ENCODE measurements at regions not wholly inside any gene's neighbourhood (a gene's known extent, or its start where the extent isn't known, plus 50 kb on each side); places are given as distances from the start of the nearest gene placed in this dataset.

DNA sequence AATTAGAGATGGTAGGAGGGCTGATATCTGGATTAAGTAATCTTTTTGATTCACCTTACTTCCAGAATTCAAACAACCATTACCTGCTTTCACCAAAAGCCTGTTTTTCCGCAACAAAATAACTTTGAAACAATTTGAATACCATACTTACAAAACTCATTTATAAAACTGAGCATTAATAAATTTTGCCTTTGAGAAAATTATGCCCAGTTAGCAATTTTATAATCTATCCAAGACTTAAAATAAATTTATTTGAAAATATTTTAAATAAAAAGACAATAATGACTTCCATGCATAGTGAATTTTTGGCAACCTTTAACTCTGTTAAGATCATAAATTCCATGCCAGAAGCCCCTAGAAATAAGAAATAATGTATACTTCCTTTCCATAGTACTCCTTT, 71.3 kb upstream of the FTMT start:
- no peaks in the 10 kb centered on the region for H3K27me3 ChIP-seq (ENCODE audit: insufficient read depth, low read length)
- no peaks in the 10 kb centered on the region for H4K20me1 ChIP-seq (ENCODE audit: insufficient read depth)
- no peak overlapping the region for H3K4me2 ChIP-seq (ENCODE audit: low read length)
- no peaks in the 10 kb centered on the region for H3K79me2 ChIP-seq (ENCODE audit: insufficient read depth, low read length)
- no peaks in the 10 kb centered on the region for H3K4me1 ChIP-seq (ENCODE audit: control insufficient read depth in 1 of 2, insufficient read depth in 2 of 2, low read length in 2 of 2)
- no peak overlapping the region for H3K27ac ChIP-seq (ENCODE audit: low read depth, low read length)
- H3K9me2 ChIP-seq (ENCODE audit: insufficient read depth) = no peaks in the 10 kb centered on the region
- no peak overlapping the region for H3K9ac ChIP-seq (ENCODE audit: low read length)
- H3K9me3 ChIP-seq (ENCODE audit: control insufficient read depth in 1 of 2, insufficient read depth in 1 of 2, low read depth in 1 of 2, low read length in 2 of 2) = no peaks in the 10 kb centered on the region
- intact Hi-C loops (cut with micrococcal nuclease) = no loop called here
- BruUV-seq (replicated peaks) = no TSS peak
- H3K36me3 ChIP-seq (ENCODE audit: control insufficient read depth in 1 of 2, insufficient read depth in 2 of 2, low read length in 2 of 2) = no peaks in the 10 kb centered on the region
- no peak for TF ChIP-seq POLR2A (IDR thresholded peaks at IDR 0.05; ENCODE audit: borderline replicate concordance, extremely low read depth, insufficient read depth, insufficient read length)
- TF ChIP-seq JUND (IDR thresholded peaks at IDR 0.05) = no peak
- no peak for TF ChIP-seq CEBPB (IDR thresholded peaks at IDR 0.05; ENCODE audit: low read depth)
- TF ChIP-seq ZNF274 (IDR thresholded peaks at IDR 0.05; ENCODE audit: low read depth, low read length) = no peak
- no peak for TF ChIP-seq RAD21 (IDR thresholded peaks at IDR 0.05; ENCODE audit: low read depth)
- no peak for TF ChIP-seq YY1 (IDR thresholded peaks at IDR 0.05; ENCODE audit: extremely low read depth, insufficient replicate concordance, low read depth, low read length)
- TF ChIP-seq POLR2AphosphoS5 (IDR thresholded peaks at IDR 0.05; ENCODE audit: low read depth, low read length) = no peak
- no peak for TF ChIP-seq EGR1 (IDR thresholded peaks at IDR 0.05; ENCODE audit: low read depth)
- TF ChIP-seq SIN3A (IDR thresholded peaks at IDR 0.05; ENCODE audit: low read depth) = no peak
- TF ChIP-seq, protein P1, sequence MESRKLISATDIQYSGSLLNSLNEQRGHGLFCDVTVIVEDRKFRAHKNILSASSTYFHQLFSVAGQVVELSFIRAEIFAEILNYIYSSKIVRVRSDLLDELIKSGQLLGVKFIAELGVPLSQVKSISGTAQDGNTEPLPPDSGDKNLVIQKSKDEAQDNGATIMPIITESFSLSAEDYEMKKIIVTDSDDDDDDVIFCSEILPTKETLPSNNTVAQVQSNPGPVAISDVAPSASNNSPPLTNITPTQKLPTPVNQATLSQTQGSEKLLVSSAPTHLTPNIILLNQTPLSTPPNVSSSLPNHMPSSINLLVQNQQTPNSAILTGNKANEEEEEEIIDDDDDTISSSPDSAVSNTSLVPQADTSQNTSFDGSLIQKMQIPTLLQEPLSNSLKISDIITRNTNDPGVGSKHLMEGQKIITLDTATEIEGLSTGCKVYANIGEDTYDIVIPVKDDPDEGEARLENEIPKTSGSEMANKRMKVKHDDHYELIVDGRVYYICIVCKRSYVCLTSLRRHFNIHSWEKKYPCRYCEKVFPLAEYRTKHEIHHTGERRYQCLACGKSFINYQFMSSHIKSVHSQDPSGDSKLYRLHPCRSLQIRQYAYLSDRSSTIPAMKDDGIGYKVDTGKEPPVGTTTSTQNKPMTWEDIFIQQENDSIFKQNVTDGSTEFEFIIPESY (IDR thresholded peaks at IDR 0.05; ENCODE audit: extremely low read depth, insufficient replicate concordance, low read length) = no peak
- H3K4me3 ChIP-seq (replicated peaks in 1 of 2; ENCODE audit: low read depth in 1 of 2, low read length in 2 of 2) = no peak overlapping the region
- RAD21 ChIA-PET (ENCODE audit: low non-redundant PET in 1 of 2, low total read pairs in 2 of 2, uncharacterized antibody in 2 of 2, unreplicated experiment in 2 of 2) = no interaction called here
- POLR2A ChIA-PET = no interaction called here
- ATAC-seq (no peak), DNase-seq (ENCODE audit: low read depth, low spot score) (no peak)
- CTCF ChIA-PET = no interaction called here
- no peak overlapping the region for H2AFZ ChIP-seq (ENCODE audit: low read depth, low read length, poor library complexity, severe bottlenecking)

DNA sequence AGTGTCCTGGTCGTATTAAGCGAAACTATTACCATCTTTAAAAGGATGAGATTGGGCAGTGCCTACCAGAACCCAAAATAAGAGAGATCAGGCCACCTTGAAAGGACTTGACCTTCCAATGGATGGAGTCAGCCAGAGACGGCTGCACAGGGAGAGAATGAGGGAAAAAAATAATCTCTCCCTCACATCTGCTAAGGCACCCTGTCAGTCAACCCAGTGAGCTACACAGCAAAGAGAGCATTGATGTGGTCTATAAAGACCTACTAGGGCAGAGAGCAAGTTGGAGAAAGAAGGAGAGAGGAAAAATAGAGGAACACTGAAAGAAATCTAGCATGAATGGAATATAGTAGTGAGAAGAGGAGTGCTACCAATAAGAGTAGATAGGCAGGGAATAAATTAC, 68.0 kb upstream of the FTMT start:
- no peak overlapping the region for H3K9ac ChIP-seq (ENCODE audit: low read length)
- intact Hi-C loops (cut with micrococcal nuclease) = no loop called here
- H3K27me3 ChIP-seq (ENCODE audit: insufficient read depth, low read length) = no peaks in the 10 kb centered on the region
- POLR2A ChIA-PET = no interaction called here
- H3K9me2 ChIP-seq (ENCODE audit: insufficient read depth) = no peaks in the 10 kb centered on the region
- H4K20me1 ChIP-seq (ENCODE audit: insufficient read depth) = no peaks in the 10 kb centered on the region
- no peak overlapping the region for H3K4me3 ChIP-seq (replicated peaks in 1 of 2; ENCODE audit: low read depth in 1 of 2, low read length in 2 of 2)
- no peak for DNase-seq (ENCODE audit: low read depth, low spot score)
- ATAC-seq = no peak
- CTCF ChIA-PET = no interaction called here
- H2AFZ ChIP-seq (ENCODE audit: low read depth, low read length, poor library complexity, severe bottlenecking) = no peak overlapping the region
- no peaks in the 10 kb centered on the region for H3K4me1 ChIP-seq (ENCODE audit: control insufficient read depth in 1 of 2, insufficient read depth in 2 of 2, low read length in 2 of 2)
- BruUV-seq (replicated peaks) = no TSS peak
- no peaks in the 10 kb centered on the region for H3K79me2 ChIP-seq (ENCODE audit: insufficient read depth, low read length)
- RAD21 ChIA-PET (ENCODE audit: low non-redundant PET in 1 of 2, low total read pairs in 2 of 2, uncharacterized antibody in 2 of 2, unreplicated experiment in 2 of 2) = no interaction called here
- no peaks in the 10 kb centered on the region for H3K9me3 ChIP-seq (ENCODE audit: control insufficient read depth in 1 of 2, insufficient read depth in 1 of 2, low read depth in 1 of 2, low read length in 2 of 2)
- H3K27ac ChIP-seq (ENCODE audit: low read depth, low read length) = no peak overlapping the region
- no peaks in the 10 kb centered on the region for H3K36me3 ChIP-seq (ENCODE audit: control insufficient read depth in 1 of 2, insufficient read depth in 2 of 2, low read length in 2 of 2)
- no peak for TF ChIP-seq ELF1 (IDR thresholded peaks at IDR 0.05; ENCODE audit: borderline replicate concordance, low read depth)
- no peak for TF ChIP-seq EZH2phosphoT487 (IDR thresholded peaks at IDR 0.05; ENCODE audit: borderline replicate concordance)
- TF ChIP-seq, protein P2, sequence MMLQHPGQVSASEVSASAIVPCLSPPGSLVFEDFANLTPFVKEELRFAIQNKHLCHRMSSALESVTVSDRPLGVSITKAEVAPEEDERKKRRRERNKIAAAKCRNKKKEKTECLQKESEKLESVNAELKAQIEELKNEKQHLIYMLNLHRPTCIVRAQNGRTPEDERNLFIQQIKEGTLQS (IDR thresholded peaks at IDR 0.05) = no peak
- TF ChIP-seq RAD21 (IDR thresholded peaks at IDR 0.05; ENCODE audit: low read depth) = no peak
- TF ChIP-seq EGR1 (IDR thresholded peaks at IDR 0.05; ENCODE audit: low read depth) = no peak
- TF ChIP-seq CBX3 (IDR thresholded peaks at IDR 0.05; ENCODE audit: low read depth) = no peak
- no peak for TF ChIP-seq SP1 (IDR thresholded peaks at IDR 0.05; ENCODE audit: low read depth)
- TF ChIP-seq, protein P3, sequence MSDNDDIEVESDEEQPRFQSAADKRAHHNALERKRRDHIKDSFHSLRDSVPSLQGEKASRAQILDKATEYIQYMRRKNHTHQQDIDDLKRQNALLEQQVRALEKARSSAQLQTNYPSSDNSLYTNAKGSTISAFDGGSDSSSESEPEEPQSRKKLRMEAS (IDR thresholded peaks at IDR 0.05) = no peak
- TF ChIP-seq, protein P4, sequence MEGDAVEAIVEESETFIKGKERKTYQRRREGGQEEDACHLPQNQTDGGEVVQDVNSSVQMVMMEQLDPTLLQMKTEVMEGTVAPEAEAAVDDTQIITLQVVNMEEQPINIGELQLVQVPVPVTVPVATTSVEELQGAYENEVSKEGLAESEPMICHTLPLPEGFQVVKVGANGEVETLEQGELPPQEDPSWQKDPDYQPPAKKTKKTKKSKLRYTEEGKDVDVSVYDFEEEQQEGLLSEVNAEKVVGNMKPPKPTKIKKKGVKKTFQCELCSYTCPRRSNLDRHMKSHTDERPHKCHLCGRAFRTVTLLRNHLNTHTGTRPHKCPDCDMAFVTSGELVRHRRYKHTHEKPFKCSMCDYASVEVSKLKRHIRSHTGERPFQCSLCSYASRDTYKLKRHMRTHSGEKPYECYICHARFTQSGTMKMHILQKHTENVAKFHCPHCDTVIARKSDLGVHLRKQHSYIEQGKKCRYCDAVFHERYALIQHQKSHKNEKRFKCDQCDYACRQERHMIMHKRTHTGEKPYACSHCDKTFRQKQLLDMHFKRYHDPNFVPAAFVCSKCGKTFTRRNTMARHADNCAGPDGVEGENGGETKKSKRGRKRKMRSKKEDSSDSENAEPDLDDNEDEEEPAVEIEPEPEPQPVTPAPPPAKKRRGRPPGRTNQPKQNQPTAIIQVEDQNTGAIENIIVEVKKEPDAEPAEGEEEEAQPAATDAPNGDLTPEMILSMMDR (IDR thresholded peaks at IDR 0.05 in 2 of 3, conservative IDR thresholded peaks at IDR 0.05 in 1 of 3; ENCODE audit: borderline replicate concordance in 1 of 3, insufficient read depth in 1 of 3, low read depth in 2 of 3, low read length in 2 of 3) = no peak
- TF ChIP-seq FOSL1 (IDR thresholded peaks at IDR 0.05; ENCODE audit: low read depth) = no peak
- TF ChIP-seq SRF (IDR thresholded peaks at IDR 0.05; ENCODE audit: low read depth) = no peak
- no peak for TF ChIP-seq SIN3A (IDR thresholded peaks at IDR 0.05; ENCODE audit: low read depth)
- no peak overlapping the region for H3K4me2 ChIP-seq (ENCODE audit: low read length)

All from HCT116 (cell line).